ENCODE measurements at regions not wholly inside any gene's neighbourhood (a gene's known extent, or its start where the extent isn't known, plus 50 kb on each side); places are given as distances from the start of the nearest gene placed in this dataset.

- no peak for TF ChIP-seq PAX5 (IDR thresholded peaks at IDR 0.05; ENCODE audit: insufficient read depth, low read length, severe bottlenecking)
- no peak for TF ChIP-seq POLR2AphosphoS5 (IDR thresholded peaks at IDR 0.05; ENCODE audit: low read depth, low read length)
- TF ChIP-seq SPI1 (IDR thresholded peaks at IDR 0.05; ENCODE audit: low read depth, low read length): no peak
- TF ChIP-seq POLR2A (IDR thresholded peaks at IDR 0.05; ENCODE audit: low read depth, low read length): no peak
- TF ChIP-seq TAF1 (IDR thresholded peaks at IDR 0.05; ENCODE audit: low read depth, low read length): no peak
- TF ChIP-seq POU2F2 (IDR thresholded peaks at IDR 0.05; ENCODE audit: low read depth, low read length): no peak
- FAIRE-seq (no peak), DNase-seq (ENCODE audit: insufficient read length, low spot score) (no peak)
Measured at GRCh38 chr9:118635416-118635815, 733.8 kb downstream of the BRINP1 start.

DNA sequence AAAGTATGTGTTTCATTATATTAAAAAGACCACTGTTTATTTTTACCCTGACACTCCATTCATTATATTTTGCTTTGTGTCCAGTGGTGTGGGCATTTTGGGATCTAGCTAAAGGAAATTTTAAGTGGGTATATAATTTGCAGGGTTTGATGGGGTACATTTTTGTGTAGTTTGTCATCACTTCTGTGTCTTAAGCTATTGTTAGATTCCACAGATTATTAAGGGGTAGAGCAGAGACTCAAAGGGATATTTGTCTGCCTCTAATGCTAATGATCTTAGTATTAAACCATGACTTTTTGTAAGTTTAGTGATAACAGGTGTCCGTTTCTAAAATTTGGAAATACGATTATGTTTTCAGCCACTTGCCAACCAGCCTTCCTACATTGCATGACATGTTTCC, 731.6 kb downstream of the BRINP1 start:
- DNase-seq (ENCODE audit: insufficient read length, low spot score) (no peak), FAIRE-seq (no peak)
- TF ChIP-seq TAF1 (IDR thresholded peaks at IDR 0.05; ENCODE audit: low read depth, low read length) (no peak), PAX5 (IDR thresholded peaks at IDR 0.05; ENCODE audit: insufficient read depth, low read length, severe bottlenecking) (no peak), SPI1 (IDR thresholded peaks at IDR 0.05; ENCODE audit: low read depth, low read length) (no peak), POU2F2 (IDR thresholded peaks at IDR 0.05; ENCODE audit: low read depth, low read length) (no peak), POLR2A (IDR thresholded peaks at IDR 0.05; ENCODE audit: low read depth, low read length) (no peak), POLR2AphosphoS5 (IDR thresholded peaks at IDR 0.05; ENCODE audit: low read depth, low read length) (no peak)

GRCh38 chr9:118640836-118641560, 728.2 kb downstream of the BRINP1 start:
- FAIRE-seq: no peak
- DNase-seq (ENCODE audit: insufficient read length, low spot score): no peak
- TF ChIP-seq SPI1 (IDR thresholded peaks at IDR 0.05; ENCODE audit: low read depth, low read length) (no peak), POLR2AphosphoS5 (IDR thresholded peaks at IDR 0.05; ENCODE audit: low read depth, low read length) (no peak), TAF1 (IDR thresholded peaks at IDR 0.05; ENCODE audit: low read depth, low read length) (no peak)

- no peak for TF ChIP-seq POU2F2 (IDR thresholded peaks at IDR 0.05; ENCODE audit: low read depth, low read length)
- no peak for TF ChIP-seq SPI1 (IDR thresholded peaks at IDR 0.05; ENCODE audit: low read depth, low read length)
- TF ChIP-seq TAF1 (IDR thresholded peaks at IDR 0.05; ENCODE audit: low read depth, low read length): no peak
- TF ChIP-seq POLR2AphosphoS5 (IDR thresholded peaks at IDR 0.05; ENCODE audit: low read depth, low read length): no peak
- TF ChIP-seq PAX5 (IDR thresholded peaks at IDR 0.05; ENCODE audit: insufficient read depth, low read length, severe bottlenecking): no peak
- no peak for TF ChIP-seq POLR2A (IDR thresholded peaks at IDR 0.05; ENCODE audit: low read depth, low read length)
- DNase-seq (ENCODE audit: insufficient read length, low spot score) (no peak), FAIRE-seq (no peak)
Measured at GRCh38 chr9:118643118-118643517, 726.1 kb downstream of the BRINP1 start.

DNA sequence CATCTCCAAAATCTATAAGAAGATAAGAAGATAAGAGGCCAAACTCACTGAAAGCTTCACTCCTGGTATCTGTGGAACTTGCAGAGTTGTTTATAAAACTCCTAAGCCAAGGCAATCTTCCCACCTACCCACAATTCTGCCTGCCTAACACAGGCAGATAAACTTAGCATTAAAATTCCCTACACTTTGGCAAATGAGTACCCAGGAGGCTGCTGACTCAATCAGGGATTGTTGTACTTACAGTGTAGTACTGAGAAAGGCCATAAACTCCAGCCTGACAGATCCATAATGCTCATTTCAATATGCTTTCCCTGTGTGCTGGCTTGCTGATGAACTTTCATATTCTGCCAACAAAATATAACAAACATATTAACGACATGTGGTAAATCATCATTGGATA, 725.2 kb downstream of the BRINP1 start:
- no peak for DNase-seq (ENCODE audit: insufficient read length, low spot score)
- TF ChIP-seq POU2F2 (IDR thresholded peaks at IDR 0.05; ENCODE audit: low read depth, low read length) (no peak), SPI1 (IDR thresholded peaks at IDR 0.05; ENCODE audit: low read depth, low read length) (no peak), TAF1 (IDR thresholded peaks at IDR 0.05; ENCODE audit: low read depth, low read length) (no peak), PAX5 (IDR thresholded peaks at IDR 0.05; ENCODE audit: insufficient read depth, low read length, severe bottlenecking) (no peak), POLR2A (IDR thresholded peaks at IDR 0.05; ENCODE audit: low read depth, low read length) (no peak), POLR2AphosphoS5 (IDR thresholded peaks at IDR 0.05; ENCODE audit: low read depth, low read length) (no peak)
- FAIRE-seq: no peak

- TF ChIP-seq POLR2A (IDR thresholded peaks at IDR 0.05; ENCODE audit: low read depth, low read length) (no peak), POLR2AphosphoS5 (IDR thresholded peaks at IDR 0.05; ENCODE audit: low read depth, low read length) (no peak), SPI1 (IDR thresholded peaks at IDR 0.05; ENCODE audit: low read depth, low read length) (no peak), PAX5 (IDR thresholded peaks at IDR 0.05; ENCODE audit: insufficient read depth, low read length, severe bottlenecking) (no peak), TAF1 (IDR thresholded peaks at IDR 0.05; ENCODE audit: low read depth, low read length) (no peak), POU2F2 (IDR thresholded peaks at IDR 0.05; ENCODE audit: low read depth, low read length) (no peak)
- no peak for FAIRE-seq
- DNase-seq (ENCODE audit: insufficient read length, low spot score): no peak
Measured at GRCh38 chr9:118647331-118647730, 721.9 kb downstream of the BRINP1 start.

- FAIRE-seq (no peak), DNase-seq (ENCODE audit: insufficient read length, low spot score) (no peak)
- TF ChIP-seq SPI1 (IDR thresholded peaks at IDR 0.05; ENCODE audit: low read depth, low read length): no peak
- no peak for TF ChIP-seq TAF1 (IDR thresholded peaks at IDR 0.05; ENCODE audit: low read depth, low read length)
- no peak for TF ChIP-seq POU2F2 (IDR thresholded peaks at IDR 0.05; ENCODE audit: low read depth, low read length)
- TF ChIP-seq POLR2AphosphoS5 (IDR thresholded peaks at IDR 0.05; ENCODE audit: low read depth, low read length): no peak
- TF ChIP-seq POLR2A (IDR thresholded peaks at IDR 0.05; ENCODE audit: low read depth, low read length): no peak
- TF ChIP-seq PAX5 (IDR thresholded peaks at IDR 0.05; ENCODE audit: insufficient read depth, low read length, severe bottlenecking): no peak
Measured at GRCh38 chr9:118650417-118650816, 718.8 kb downstream of the BRINP1 start.

DNA sequence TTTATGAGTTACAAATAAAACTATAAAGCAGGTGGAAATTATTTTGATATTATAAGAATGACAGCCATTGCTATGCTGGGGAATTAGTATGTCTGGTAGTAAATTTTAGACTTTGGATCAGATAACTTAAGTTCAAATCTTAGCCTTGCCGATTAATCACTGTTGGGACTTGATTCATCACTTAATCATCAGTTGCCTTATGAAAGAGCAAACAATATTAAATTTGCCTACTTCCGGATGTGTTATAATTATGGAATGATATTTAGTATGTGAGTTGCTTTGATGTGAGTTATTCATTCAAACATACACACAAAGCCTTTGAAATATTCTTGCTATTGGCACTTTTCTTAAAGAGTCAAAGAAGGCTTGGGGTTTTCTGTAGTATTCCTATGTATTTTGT, 717.7 kb downstream of the BRINP1 start:
- FAIRE-seq (no peak), DNase-seq (ENCODE audit: insufficient read length, low spot score) (no peak)
- no peak for TF ChIP-seq PAX5 (IDR thresholded peaks at IDR 0.05; ENCODE audit: insufficient read depth, low read length, severe bottlenecking)
- no peak for TF ChIP-seq POLR2A (IDR thresholded peaks at IDR 0.05; ENCODE audit: low read depth, low read length)
- no peak for TF ChIP-seq SPI1 (IDR thresholded peaks at IDR 0.05; ENCODE audit: low read depth, low read length)
- no peak for TF ChIP-seq POLR2AphosphoS5 (IDR thresholded peaks at IDR 0.05; ENCODE audit: low read depth, low read length)
- TF ChIP-seq POU2F2 (IDR thresholded peaks at IDR 0.05; ENCODE audit: low read depth, low read length): no peak
- no peak for TF ChIP-seq TAF1 (IDR thresholded peaks at IDR 0.05; ENCODE audit: low read depth, low read length)

DNA sequence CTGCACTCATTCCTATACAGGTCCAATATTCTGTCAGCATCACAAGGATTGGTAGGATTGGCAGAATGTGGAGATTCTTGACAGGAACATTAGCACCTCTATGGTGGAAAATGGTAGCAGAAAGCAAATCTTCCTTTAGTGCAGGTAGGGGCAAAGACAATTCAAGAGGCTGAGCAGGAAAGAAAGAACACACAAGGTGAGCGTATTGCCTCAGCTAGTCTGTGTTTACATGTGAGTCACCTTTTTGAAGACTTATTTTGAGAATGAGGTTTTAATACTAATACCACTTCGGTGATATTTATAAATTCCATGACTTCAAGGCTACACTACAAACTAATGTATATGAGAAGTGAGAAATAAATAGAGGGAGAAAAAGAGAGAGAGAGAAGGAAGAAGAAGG, 717.0 kb downstream of the BRINP1 start:
- FAIRE-seq (no peak), DNase-seq (ENCODE audit: insufficient read length, low spot score) (no peak)
- TF ChIP-seq TAF1 (IDR thresholded peaks at IDR 0.05; ENCODE audit: low read depth, low read length) (no peak), SPI1 (IDR thresholded peaks at IDR 0.05; ENCODE audit: low read depth, low read length) (no peak)

GRCh38 chr9:118652912-118653311, 716.3 kb downstream of the BRINP1 start:
- TF ChIP-seq SPI1 (IDR thresholded peaks at IDR 0.05; ENCODE audit: low read depth, low read length): no peak
- no peak for TF ChIP-seq POLR2A (IDR thresholded peaks at IDR 0.05; ENCODE audit: low read depth, low read length)
- TF ChIP-seq POLR2AphosphoS5 (IDR thresholded peaks at IDR 0.05; ENCODE audit: low read depth, low read length): no peak
- no peak for TF ChIP-seq TAF1 (IDR thresholded peaks at IDR 0.05; ENCODE audit: low read depth, low read length)
- TF ChIP-seq PAX5 (IDR thresholded peaks at IDR 0.05; ENCODE audit: insufficient read depth, low read length, severe bottlenecking): no peak
- no peak for TF ChIP-seq POU2F2 (IDR thresholded peaks at IDR 0.05; ENCODE audit: low read depth, low read length)
- FAIRE-seq (no peak), DNase-seq (ENCODE audit: insufficient read length, low spot score) (no peak)

Measured in GM12891 (cell line).